Endothelial cell (in vitro differentiated cells): ENCODE measurements at regions not wholly inside any gene's neighbourhood (a gene's known extent, or its start where the extent isn't known, plus 50 kb on each side); places are given as distances from the start of the nearest gene placed in this dataset.

ENCODE experiments used
- DNase-seq: peaks from one replicate; pipeline ENCODE4 v3.0.0; 2021; ENCODE audit warnings: low spot score
- H3K27ac Mint-ChIP-seq: one replicate; pipeline ENCODE4 v1.8.0; 2021; ENCODE audit warnings: mixed read lengths, inconsistent platforms; ENCODE audit not compliant: unreplicated experiment
- H3K27me3 Mint-ChIP-seq: one replicate; pipeline ENCODE4 v1.8.0; 2021; ENCODE audit warnings: mild to moderate bottlenecking, moderate library complexity, mixed read lengths, inconsistent platforms; ENCODE audit not compliant: unreplicated experiment
- H3K36me3 Mint-ChIP-seq: one replicate; pipeline ENCODE4 v1.8.0; 2021; ENCODE audit warnings: mild to moderate bottlenecking, low read depth, mixed read lengths, inconsistent platforms; ENCODE audit not compliant: unreplicated experiment
- H3K4me1 Mint-ChIP-seq: one replicate; pipeline ENCODE4 v1.8.0; 2021; ENCODE audit warnings: mild to moderate bottlenecking, mixed read lengths, inconsistent platforms; ENCODE audit not compliant: unreplicated experiment
- H3K4me3 Mint-ChIP-seq: one replicate; pipeline ENCODE4 v1.8.0; 2021; ENCODE audit warnings: mild to moderate bottlenecking, mixed read lengths, inconsistent platforms; ENCODE audit not compliant: unreplicated experiment
- H3K9me3 Mint-ChIP-seq: one replicate; pipeline ENCODE4 v1.8.0; 2021; ENCODE audit warnings: mixed read lengths, inconsistent platforms; ENCODE audit not compliant: unreplicated experiment
- CTCF ChIP-seq: fragments of 200-600 bp; sonication (generic); IDR thresholded peaks from one replicate; pipeline ENCODE4 v1.5.0; 2021; ENCODE audit warnings: antibody characterized with exemption; ENCODE audit not compliant: unreplicated experiment

GRCh38 chr1:238628110-238628509 is 737.4 kb upstream of the ZP4 start:
- Mint-ChIP-seq H3K36me3 (no peaks in the 10 kb centered on the region), H3K27me3 (no peaks in the 10 kb centered on the region), H3K4me3 (no peak overlapping the region), H3K9me3 (no peaks in the 10 kb centered on the region), H3K4me1 (no peaks in the 10 kb centered on the region), H3K27ac (no peak overlapping the region)
- no peak for TF ChIP-seq CTCF
- no peak for DNase-seq

GRCh38 chr1:238624776-238625175 is 734.1 kb upstream of the ZP4 start:
- no peaks in the 10 kb centered on the region for H3K27me3 Mint-ChIP-seq
- H3K4me3 Mint-ChIP-seq: no peak overlapping the region
- H3K27ac Mint-ChIP-seq: no peak overlapping the region
- H3K36me3 Mint-ChIP-seq: no peaks in the 10 kb centered on the region
- no peak for TF ChIP-seq CTCF
- DNase-seq: no peak
- no peaks in the 10 kb centered on the region for H3K4me1 Mint-ChIP-seq
- no peaks in the 10 kb centered on the region for H3K9me3 Mint-ChIP-seq

- no peak for DNase-seq
- no peak for TF ChIP-seq CTCF
- H3K4me1 Mint-ChIP-seq: no peaks in the 10 kb centered on the region
- H3K9me3 Mint-ChIP-seq: no peaks in the 10 kb centered on the region
- H3K27me3 Mint-ChIP-seq: no peaks in the 10 kb centered on the region
- H3K36me3 Mint-ChIP-seq: no peaks in the 10 kb centered on the region
- no peak overlapping the region for H3K27ac Mint-ChIP-seq
- H3K4me3 Mint-ChIP-seq: no peak overlapping the region
These were observed 730.7 kb upstream of the ZP4 start for GRCh38 chr1:238621405-238621804.

GRCh38 chr1:238619652-238620051 is 728.9 kb upstream of the ZP4 start:
- no peaks in the 10 kb centered on the region for H3K9me3 Mint-ChIP-seq
- no peak overlapping the region for H3K27ac Mint-ChIP-seq

GRCh38 chr1:238611406-238611805 is 720.7 kb upstream of the ZP4 start:
- H3K27ac Mint-ChIP-seq: no peak overlapping the region
- TF ChIP-seq CTCF: no peak
- H3K4me3 Mint-ChIP-seq: no peak overlapping the region
- H3K27me3 Mint-ChIP-seq: no peaks in the 10 kb centered on the region
- no peaks in the 10 kb centered on the region for H3K36me3 Mint-ChIP-seq
- no peak for DNase-seq
- H3K9me3 Mint-ChIP-seq: no peaks in the 10 kb centered on the region
- H3K4me1 Mint-ChIP-seq: no peaks in the 10 kb centered on the region

More at GRCh38 chr1:238619652-238620051, 728.9 kb upstream of the ZP4 start:
- H3K4me1 Mint-ChIP-seq: no peaks in the 10 kb centered on the region
- no peak overlapping the region for H3K4me3 Mint-ChIP-seq
- TF ChIP-seq CTCF: no peak
- no peaks in the 10 kb centered on the region for H3K27me3 Mint-ChIP-seq
- DNase-seq: no peak
- H3K36me3 Mint-ChIP-seq: no peaks in the 10 kb centered on the region
